ENCODE measurements at regions not wholly inside any gene's neighbourhood (a gene's known extent, or its start where the extent isn't known, plus 50 kb on each side); places are given as distances from the start of the nearest gene placed in this dataset.
"Not testable (repeated sequence)": the region's sequence is repeated elsewhere in the genome, so short reads cannot be mapped to it uniquely, and the experiment has no call there.

DNA sequence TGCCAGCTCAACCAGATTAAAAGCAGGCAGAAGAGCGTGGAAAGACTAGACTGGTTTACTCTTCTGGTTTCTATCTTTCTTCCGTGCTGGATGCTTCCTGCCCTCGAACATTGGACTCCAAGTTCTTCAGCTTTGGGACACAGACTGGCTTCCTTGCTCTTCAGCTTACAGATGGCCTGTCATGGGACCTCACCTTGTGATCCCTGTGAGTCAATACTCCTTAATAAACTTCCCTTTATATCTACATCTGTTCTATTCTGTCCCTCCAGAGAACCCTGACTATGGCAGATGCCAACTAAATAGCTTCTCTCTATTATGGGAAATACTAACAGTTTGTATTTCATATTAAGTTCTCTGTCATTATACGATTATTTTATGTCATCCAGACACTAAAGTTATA, 609.1 kb downstream of the LMO7 start:
- no peak for DNase-seq

DNA sequence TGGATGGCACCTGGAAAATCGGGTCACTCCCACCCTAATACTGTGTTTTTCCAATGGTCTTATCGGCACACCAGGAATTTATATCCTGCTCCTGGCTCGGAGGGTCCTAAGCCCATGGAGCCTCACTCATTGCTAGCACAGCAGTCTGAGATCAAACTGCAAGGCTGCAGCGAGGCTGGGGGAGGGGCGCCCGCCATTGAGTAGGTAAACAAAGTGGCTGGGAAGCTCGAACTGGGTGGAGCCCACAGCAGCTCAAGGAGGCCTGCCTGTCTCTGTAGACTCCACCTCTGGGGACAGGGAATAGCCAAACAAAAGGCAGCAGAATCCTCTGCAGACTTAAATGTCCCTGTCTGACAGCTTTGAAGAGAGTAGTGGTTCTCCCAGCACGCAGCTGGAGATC, 607.0 kb downstream of the LMO7 start:
- not testable (repeated sequence) for DNase-seq

DNA sequence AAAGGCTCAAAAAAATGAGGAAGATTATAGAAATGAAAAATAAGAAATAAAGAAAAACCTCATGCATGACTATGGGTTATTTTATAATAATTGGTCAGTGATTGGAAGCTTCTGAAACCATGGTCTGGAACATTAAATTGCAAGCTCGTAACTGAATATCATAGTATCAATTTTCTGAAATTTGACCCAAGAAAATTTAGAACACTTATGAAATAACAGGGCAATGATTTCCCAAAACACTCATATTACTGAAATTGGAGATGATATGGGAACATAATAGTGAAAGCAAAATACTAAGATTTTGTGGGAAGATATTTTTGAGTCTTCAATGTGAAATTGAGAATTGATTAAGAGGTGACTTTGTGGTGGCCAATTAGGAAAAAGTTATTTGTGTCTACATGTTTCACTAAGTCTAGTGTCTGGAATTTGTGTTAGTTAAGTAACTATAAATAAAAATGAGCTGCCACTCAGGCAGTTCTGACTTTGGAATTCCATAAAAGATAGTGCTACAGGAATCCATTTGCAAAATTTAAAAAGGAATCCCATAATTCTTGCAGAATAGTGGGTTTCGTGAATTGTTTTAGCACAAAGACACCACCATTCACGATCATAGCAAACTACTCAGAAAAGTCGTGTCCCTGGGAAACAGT, 603.0 kb downstream of the LMO7 start:
- no peak for DNase-seq

DNA sequence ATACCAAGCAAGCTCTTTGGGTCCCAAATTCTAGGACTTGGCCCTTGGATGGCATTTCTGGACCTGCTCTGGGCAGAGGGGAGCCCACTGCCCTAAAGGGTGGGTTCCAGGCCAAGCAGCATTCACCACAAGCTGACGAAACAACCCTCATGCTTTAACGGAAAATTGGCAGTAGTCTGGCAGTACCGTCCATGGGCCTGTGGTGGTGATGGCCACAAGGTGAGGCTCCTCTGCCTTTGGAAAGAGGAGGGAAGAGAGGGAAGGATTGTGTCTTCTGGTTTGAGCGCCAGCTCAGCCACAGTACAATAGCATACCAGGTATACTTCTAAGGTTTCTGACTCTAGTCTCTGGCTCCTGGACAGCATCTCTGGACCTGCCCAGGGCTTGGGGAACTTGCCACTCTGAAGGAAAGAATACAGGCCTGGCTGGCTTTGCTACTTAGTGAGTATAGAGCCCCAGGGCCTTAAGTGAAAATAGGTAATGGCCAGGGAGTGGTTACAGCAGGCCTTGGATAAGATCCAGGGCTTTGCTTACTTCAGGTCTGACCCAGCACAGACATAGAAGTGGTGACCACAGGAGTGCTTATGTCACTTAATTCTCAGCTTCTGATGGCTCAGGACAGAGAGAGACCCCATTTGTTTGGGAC, 595.5 kb downstream of the LMO7 start:
- no peak for DNase-seq

DNA sequence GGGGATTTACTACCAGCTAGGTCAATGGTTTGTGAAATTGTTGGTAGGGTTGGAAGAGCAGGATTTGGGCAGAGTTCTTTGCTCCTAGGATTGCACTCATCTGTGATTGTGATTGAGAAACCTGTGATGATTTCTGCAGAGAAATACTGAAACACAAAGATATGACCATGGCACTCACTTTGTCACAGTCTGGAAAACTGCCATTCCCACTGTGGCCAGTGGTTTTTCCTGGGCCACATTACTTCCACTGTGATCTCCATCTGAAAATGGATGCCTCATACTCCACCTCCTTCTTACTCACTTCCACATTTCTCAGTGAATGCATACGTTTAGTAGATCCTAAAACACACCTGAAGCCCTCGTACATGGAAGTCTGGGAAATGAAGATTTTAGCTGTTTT, 593.2 kb downstream of the LMO7 start:
- no peak for DNase-seq

DNA sequence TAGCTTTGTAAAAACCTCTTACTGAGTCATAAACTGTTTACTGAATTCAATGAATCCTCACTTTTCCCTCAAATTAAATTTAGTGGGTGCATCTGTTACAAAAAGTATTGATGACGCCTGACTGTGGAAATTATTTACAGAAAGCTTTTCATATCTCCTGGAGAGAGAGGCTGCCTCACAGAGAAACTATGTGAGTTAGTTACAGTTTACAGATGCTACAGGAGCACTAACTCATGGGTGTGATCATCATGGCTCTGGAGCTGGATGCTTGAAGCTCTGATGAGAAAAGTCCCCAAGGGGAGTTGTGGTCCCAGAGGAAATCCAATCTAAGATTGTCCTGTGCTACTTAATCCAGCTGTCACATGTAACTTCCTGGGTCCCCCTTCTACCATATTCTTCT, 590.8 kb downstream of the LMO7 start:
- no peak for DNase-seq

DNA sequence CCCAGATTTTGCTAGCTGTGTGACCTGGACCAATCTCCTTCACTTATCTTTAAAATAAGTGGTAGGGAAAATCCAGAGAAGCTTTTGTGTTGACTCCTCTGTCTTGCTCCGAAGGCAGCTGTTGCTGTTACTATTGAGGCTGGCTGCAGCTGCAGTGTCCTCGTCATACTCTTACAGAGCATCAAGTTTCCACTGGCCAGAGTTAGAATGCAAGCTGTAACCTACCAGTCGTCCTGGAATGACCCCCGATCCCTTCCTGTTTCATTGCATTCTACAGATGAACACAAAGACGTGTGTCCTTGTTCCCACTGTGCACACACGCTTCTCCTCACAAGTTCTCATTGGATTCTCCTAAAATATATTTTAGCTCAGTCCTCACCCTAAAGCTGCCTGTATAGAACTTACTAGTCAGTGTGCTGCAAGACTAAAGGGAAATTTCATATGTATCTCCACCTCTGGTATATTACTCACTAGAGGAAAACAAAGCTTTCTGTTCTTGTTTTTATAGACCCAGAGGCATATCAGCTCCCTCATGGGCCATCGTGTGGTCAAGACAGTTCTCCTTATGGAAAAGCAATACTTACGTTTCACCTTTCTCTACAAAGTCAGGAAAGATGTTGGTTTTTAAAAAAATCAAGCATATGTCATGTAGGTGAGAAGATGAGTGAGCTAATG, 589.8 kb downstream of the LMO7 start:
- DNase-seq: no peak

DNA sequence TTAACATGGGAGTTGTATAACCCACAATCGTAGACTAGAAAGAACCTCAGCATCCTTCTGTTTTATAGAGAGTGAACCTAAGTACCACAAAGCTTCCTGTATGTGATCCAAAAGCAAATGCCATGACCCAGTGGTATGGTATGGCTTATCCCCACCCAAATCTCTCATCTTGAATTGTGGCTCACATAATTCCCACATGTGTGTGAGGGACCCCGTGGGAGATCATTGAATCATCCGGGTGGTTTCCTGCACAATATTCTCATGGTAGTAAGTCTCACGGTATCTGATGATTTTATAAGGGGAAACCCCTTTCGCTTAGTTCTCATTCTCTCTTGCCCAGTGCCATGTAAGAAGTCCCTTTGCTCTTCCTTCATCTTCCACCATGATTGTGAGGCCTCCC, 587.9 kb downstream of the LMO7 start:
- no peak for DNase-seq

DNA sequence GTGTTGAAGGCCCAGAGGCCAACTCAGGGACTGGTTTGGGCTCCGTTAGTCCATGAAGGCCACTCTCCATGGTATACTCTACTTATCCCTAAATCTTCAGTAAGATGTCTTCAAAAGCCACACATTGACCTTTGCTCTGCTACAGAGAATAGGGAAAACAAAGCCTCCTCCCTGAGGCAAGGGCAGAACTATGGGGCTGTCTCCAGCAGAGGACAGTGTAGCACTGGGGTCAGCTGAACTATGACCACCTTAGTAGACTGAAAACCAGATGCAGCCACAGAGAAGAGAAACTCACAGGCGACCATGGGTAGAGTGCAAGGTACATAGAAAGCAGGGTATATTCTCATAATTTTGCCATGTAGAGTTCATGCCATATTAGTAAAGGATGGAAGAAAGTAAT, 587.4 kb downstream of the LMO7 start:
- no peak for DNase-seq

DNA sequence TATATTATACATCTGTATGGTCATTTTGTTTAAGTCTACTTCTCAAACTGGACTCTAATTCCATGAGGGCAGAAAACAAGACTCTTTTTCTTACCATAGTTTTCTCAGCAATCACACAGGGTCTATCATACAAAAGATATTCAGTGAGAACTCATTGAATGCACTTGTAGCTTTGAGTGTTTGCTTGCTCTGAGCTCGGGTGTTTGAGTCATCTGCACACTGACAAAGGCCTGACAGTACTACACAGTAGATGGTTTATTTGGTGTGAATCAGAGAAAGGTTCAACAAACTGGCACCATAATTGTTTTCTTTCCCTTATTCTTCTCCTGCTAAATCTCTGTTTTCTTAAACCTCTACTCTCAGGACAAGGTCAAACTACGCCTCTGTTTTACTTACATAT, 586.4 kb downstream of the LMO7 start:
- DNase-seq: no peak

DNA sequence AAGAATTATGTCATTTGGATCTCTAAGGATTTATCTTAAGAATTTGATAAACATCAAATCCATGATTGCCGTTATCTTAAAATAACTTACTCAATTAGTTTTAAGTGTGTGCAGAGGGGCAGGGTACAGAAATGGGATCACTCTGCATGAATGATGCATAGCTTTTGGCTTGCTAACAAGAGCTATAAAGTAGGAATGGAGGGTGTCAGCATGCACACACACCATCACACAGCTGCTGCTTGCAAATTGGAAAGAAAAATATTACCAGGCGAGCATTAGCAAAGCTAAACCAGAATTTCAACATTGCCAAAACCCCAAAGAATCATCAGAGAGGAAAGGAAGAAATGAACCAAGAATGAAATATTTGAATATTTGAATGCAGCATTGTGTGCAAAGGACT, 580.6 kb downstream of the LMO7 start:
- DNase-seq: no peak

DNA sequence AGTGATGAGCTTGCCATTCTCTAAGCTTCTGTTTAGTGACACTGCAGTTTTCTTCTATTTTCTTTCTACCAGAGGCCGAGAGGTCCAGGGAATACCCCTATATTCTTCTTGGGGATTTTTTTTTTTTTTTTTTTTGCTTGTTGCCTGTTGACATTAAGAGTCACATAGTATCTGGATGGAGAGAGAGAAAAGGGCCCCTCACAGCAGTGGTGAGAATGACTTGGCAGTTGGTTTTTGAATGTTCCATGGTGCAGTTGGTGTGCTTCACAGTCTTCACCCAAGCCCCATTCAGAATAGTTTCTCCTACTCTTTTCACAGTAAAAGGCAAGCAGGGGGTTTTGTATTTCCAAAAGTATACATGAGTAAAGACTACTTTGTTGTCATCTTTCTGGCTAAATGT, 577.9 kb downstream of the LMO7 start:
- DNase-seq: no peak

DNA sequence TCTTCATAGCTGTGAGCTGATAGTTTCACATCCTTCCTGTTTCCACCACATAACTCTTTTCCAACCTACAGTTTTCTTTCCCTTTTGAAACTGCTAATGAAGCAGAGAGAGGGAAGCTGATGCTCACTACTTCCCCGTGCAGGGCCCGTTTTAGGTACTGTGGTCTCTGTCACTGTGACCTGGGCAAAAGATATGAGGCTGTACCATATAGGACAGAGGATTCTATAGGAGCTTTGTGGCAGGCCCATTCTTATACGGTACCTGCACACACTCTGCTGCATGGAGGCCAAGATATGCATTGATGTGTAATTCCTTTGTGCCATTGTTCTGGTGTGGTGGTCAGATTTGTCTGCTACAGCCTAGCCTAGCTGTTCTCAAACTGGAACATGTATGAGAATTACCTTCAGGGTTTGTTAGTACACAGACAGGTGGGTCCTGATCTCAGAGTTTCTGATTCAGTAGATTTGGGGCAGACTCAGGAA, 577.3 kb downstream of the LMO7 start:
- no peak for DNase-seq

DNA sequence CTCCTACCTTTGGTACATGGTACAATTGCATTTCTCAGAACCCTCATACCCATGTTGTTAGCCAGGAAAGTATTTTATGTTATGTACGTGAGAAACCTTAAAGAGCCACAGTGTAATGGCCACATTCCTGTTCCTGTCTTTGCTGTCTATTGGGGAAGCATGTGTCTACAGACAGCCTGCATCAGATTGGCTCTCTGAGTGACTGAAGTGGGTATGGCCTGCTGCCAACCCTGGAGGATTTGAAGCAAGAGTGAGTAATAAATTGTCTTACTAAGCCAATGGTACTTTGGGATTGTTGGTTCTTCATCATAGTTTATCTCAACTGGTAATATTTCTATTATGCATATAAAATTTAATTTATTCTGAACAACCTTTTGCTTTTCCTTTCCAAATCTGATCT, 574.1 kb downstream of the LMO7 start:
- DNase-seq: no peak

DNA sequence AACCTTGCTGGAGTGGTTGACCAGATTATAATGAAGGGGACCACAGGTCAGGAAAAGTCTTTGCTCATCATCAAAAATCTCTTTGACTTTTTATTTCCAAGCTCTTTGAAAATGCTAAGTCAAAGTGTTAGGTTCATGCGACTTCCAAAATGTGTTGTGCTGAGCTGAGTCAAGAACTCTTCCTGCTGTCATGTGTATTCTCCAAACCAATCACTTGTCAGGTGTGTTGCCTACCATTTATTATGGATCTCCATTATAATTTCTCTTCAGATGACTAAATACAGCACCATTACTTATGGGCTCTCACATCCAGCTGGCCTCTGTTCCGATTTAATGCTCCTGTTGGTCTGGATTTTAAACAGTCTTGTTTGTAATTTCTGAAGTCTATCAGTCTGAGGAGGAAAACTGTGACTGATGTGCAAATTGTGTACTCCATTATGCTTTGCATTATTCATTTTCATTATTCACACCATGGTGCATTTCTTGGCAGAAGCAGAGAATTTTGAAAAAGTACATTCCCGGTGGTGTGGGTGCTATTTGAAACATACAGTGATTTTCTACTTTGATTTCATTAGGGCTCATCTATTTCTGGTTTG, 562.5 kb downstream of the LMO7 start:
- no peak for DNase-seq

DNA sequence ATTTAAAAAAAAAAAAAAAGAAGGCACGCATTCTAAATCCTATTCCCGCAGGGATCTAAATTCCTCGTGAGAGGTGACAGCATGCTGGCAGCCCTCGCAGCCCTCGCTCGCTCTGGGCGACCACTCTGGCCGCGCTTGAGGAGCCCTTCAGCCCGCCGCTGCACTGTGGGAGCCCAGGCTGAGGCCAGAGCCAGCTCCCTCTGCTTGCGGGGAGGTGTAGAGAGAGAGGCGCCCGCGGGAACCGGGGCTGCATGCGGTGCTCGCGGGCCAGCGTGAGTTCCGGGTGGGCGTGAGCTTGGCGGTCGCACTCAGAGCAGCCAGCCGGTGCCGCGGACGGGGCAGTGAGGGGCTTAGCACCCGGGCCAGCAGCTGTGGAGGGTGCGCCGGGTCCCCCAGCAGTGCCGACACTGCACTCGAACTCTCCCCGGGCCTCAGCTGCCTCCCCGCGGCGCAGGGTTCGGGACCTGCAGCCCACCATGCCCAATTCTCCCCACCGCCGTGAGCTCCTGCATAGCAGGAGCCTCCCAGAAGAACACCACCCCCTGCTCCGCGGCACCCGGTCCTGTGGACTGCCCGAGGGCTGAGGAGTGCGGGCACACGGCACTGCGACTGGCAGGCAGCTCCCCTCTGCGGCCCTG, 553.9 kb downstream of the LMO7 start:
- DNase-seq: no peak

DNA sequence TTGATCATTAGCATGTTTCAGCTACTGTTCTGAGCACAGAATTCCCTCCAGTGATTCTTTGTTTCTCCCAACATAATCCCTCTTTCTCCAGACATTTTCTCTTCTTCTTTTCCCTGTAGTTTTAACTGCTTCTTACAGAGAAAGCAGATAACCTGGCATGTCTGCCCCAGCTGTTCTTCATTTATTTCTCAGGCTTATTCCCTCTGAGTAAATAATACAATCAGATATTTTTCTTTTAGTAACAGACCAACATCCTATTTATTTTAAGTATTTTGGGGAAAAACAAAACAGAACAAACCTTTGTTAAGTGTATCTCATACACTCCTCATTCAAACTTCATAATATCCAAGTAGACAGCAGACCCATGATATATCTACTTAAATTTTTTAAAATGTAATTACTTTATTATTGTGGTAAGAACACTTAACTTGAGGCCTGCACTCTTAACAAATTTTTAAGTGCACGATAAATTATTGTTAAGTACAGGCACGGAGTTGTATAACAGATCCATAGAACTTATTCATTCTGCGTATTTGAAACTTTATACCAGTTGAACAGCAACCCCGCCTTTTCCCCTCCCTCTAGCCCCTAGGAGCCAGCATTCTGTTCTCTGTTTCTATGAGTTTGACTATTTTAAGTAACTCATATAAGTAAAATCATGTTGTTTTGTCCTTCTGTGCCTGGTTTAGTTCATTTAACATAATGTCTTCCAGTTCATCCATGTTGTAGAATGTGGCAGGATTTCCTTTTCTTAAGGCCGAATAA, 540.0 kb downstream of the LMO7 start:
- DNase-seq: no peak

DNA sequence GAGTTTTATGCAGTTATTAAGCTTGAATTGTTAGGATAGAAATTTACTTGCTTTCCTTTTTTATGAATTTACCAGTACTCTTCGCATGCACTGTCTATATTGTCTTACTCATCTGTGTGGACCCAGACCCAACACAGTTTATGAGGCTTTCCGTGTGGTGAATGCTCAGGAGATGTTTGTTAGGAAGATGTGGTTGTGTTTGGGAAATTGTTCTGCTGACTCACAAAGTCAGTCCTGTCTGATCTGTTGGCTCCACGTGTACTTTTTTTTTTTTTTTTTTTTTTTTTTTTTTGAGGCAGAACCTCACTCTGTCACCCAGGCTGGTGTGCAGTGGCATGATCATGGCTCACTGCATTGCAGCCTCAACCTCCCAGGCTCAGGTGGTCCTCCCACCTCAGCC, 532.5 kb downstream of the LMO7 start:
- no peak for DNase-seq

DNA sequence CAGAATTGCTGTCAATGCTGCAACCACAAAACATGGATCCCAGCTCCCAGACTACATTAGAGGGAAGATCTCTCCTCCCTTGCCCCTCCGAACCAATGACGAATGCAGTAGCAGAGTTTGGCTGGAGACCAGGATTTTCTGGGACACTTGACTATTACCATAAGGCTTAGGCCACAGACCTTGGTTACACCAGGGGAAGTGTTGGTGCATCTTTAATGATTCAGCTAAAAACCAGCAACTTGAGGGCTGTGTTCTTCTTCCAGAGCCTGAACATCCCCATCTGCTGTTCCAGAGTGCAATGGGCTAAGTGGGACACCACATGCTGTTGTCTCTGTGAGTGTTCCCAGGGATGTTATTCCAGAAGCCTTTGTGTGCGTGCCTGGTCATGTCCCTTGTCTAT, 528.2 kb downstream of the LMO7 start:
- no peak for DNase-seq

DNA sequence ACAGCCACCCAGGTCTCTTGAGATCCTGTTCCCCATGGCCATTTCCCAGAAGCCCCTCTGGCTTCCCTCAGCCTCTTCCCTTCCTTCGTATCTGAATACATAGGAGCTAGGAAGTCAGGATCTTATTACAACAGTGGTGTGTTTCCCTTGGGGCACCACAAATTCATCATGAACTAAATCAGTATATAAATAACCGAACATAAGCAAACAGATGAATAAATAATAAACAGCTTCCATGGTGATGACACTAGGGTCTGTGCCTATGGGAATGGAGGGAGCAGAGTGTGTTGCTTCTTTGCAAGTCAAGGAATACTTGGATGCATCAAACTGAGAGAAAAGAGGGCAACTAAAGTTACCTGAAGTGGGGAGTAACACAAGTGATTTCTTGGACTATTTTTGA, 527.6 kb downstream of the LMO7 start:
- DNase-seq: no peak

DNA sequence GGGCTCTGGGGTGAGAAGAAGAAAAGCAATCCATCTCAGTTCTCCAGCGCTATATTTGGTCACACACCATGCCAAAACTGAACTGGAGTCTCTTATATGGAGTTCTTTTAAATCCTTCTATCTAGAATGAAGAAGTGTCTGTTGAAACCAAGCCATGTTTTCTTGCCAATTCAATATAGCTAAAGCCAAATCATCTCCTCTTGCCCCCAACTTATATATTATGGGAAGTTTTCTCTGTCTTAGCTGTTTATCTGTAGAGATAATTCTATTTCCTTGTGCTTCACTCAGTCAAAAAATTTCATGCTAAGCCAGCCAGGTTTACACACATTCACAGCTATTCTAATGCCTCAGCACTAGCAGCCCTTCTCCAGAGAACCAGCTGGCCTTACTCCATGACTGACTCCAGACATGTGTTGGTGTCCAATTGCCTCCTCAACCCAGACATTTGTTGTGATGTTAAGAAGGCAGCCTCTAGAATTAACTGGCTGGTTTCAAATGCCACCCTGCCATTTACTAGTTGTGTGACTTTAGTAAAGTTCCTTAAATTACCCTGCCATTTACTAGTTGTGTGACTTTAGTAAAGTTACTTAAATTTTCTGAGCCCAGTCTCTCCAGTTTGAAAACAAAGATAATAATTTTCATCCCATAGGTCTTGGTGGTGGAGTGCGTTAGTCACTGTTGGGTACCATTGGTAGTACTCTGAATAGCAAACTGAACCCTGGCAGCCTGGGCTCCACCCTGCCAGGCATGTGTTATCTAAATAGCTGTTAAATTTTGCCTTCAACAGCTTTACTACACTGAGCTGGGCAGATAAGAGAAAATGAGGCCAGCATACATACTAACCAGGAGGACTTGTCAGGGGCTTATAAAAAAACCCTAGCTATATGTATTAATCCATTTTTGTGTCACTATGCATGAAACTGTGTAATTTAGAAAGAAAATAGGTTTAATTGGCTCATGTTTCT, 525.1 kb downstream of the LMO7 start:
- no peak for DNase-seq

DNA sequence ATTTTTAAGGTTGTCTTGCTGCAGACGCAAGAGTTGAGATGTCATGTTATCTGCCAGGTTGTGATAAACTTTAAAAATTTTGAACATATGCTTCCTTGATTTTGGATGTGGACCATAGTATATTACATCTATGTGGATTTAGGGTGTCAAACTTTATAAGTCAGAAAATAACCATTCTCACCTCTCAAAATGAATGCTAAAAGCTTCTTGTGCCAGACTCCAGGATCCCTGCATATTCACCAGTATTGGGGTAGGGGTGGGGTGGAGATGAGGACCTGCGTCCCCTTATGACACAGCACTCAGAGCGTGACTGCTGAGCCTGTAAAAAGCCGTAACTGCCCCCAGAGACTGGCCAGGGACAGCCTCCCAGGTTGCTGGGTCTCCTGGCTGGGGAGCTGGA, 524.4 kb downstream of the LMO7 start:
- DNase-seq: no peak

All from bone marrow (tissue), 2 donors.